IMR-90 (cell line): ENCODE measurements at regions not wholly inside any gene's neighbourhood (a gene's known extent, or its start where the extent isn't known, plus 50 kb on each side); places are given as distances from the start of the nearest gene placed in this dataset.
A peak's percentile ranks its signal among the peaks of the same experiment; 100 is the strongest.

Source experiments
- ATAC-seq: fragments of 200-7000 bp; cut with Tn5 transposase; 2 replicates; pipeline ENCODE4 v1.9.1; 2020; ENCODE audit warnings: low read depth, mild to moderate bottlenecking, moderate library complexity
- BruUV-seq: library from RNA; stranded (reverse); fragments of 400-500 nt; replicated peaks from 2 replicates; lab custom pipeline; 2021; lab: Mats Ljungman, UMichigan
- CTCF ChIA-PET: fragments of 300-600 bp; formaldehyde crosslinking; extraction: SDS; loops from one replicate; lab custom pipeline; 2021; ENCODE audit warnings: antibody characterized with exemption; lab: Yijun Ruan, JAX
- POLR2A ChIA-PET: fragments of 300-600 bp; sonication (Branson Sonifier 250); formaldehyde crosslinking; loops from one replicate; lab custom pipeline; 2022; ENCODE audit warnings: antibody characterized with exemption; ENCODE audit not compliant: unreplicated experiment; lab: Charles Lee
- DNase-seq: peaks from one replicate; pipeline ENCODE4 v3.0.0; 2013
- H2AFZ ChIP-seq: replicated peaks from 2 replicates; pipeline ENCODE3; 2013; ENCODE audit warnings: low read length, mild to moderate bottlenecking; ENCODE audit not compliant: poor library complexity
- H2AK5ac ChIP-seq: 2 replicates; pipeline ENCODE4 v1.6.1; 2013; ENCODE audit warnings: low read depth, low read length, inconsistent platforms
- H2AK9ac ChIP-seq: replicated peaks from 2 replicates; pipeline ENCODE3; 2013; ENCODE audit warnings: mild to moderate bottlenecking, low read depth, low read length, moderate library complexity; ENCODE audit not compliant: poor library complexity
- H2BK120ac ChIP-seq: 2 replicates; pipeline ENCODE4 v1.6.1; 2013; ENCODE audit warnings: low read depth, low read length, inconsistent platforms
- H2BK15ac ChIP-seq: 3 replicates; pipeline ENCODE4 v1.6.1; 2013; ENCODE audit warnings: low read depth, low read length, inconsistent platforms
- H2BK20ac ChIP-seq: 2 replicates; pipeline ENCODE4 v1.6.1; 2013; ENCODE audit warnings: low read depth, mild to moderate bottlenecking, inconsistent platforms, low read length, moderate library complexity
- H2BK5ac ChIP-seq: 2 replicates; pipeline ENCODE4 v1.6.1; 2013; ENCODE audit warnings: mild to moderate bottlenecking, low read depth, low read length, inconsistent platforms; ENCODE audit not compliant: poor library complexity, severe bottlenecking
- H3K14ac ChIP-seq: replicated peaks from 2 replicates; pipeline ENCODE4 v1.6.1; 2013; ENCODE audit warnings: low read depth, low read length, inconsistent platforms
- H3K18ac ChIP-seq: 2 replicates; pipeline ENCODE4 v1.6.1; 2013; ENCODE audit warnings: low read depth, low read length, control low read depth
- H3K23ac ChIP-seq: 2 replicates; pipeline ENCODE4 v1.6.1; 2013; ENCODE audit warnings: low read depth, low read length, inconsistent platforms
- H3K27ac ChIP-seq: 2 replicates; pipeline ENCODE4 v1.5.1; 2013; ENCODE audit warnings: mild to moderate bottlenecking, control low read depth, low read length; ENCODE audit not compliant: insufficient read depth
- H3K27me3 ChIP-seq: 2 replicates; pipeline ENCODE4 v1.6.1; 2013; ENCODE audit warnings: low read length; ENCODE audit not compliant: control insufficient read depth, insufficient read depth
- H3K36me3 ChIP-seq: 2 replicates; pipeline ENCODE4 v1.6.1; 2013; ENCODE audit warnings: low read length, mixed read lengths; ENCODE audit not compliant: control insufficient read depth, insufficient read depth
- H3K4ac ChIP-seq: 2 replicates; pipeline ENCODE4 v1.6.1; 2013; ENCODE audit warnings: low read depth, low read length, inconsistent platforms
- H3K4me1 ChIP-seq: 2 replicates; pipeline ENCODE4 v1.6.1; 2013; ENCODE audit warnings: low read length, mixed read lengths; ENCODE audit not compliant: control insufficient read depth, insufficient read depth
- H3K4me2 ChIP-seq: 2 replicates; pipeline ENCODE4 v1.6.1; 2013; ENCODE audit warnings: low read depth, mild to moderate bottlenecking, control low read depth, low read length, moderate library complexity
- H3K4me3 ChIP-seq: 2 replicates; pipeline ENCODE4 v1.5.1; 2013; ENCODE audit warnings: low read depth, mild to moderate bottlenecking, control low read depth, low read length, moderate library complexity; ENCODE audit not compliant: insufficient read depth
- H3K56ac ChIP-seq: 2 replicates; pipeline ENCODE4 v1.6.1; 2013; ENCODE audit warnings: low read length, inconsistent platforms; ENCODE audit not compliant: insufficient read depth; ENCODE audit errors: extremely low read depth
- H3K79me1 ChIP-seq, 2 experiments: 2 replicates each; pipeline ENCODE4 v1.6.1; 2013; ENCODE audit warnings: low read length in 2 of 2, inconsistent platforms in 1 of 2, low read depth in 1 of 2
- H3K9ac ChIP-seq: 2 replicates; pipeline ENCODE4 v1.6.1; 2013; ENCODE audit warnings: low read depth, low read length, control low read depth
- H3K9me1 ChIP-seq: 2 replicates; pipeline ENCODE4 v1.6.1; 2013; ENCODE audit warnings: low read length, inconsistent platforms; ENCODE audit not compliant: insufficient read depth
- H3K9me3 ChIP-seq: 2 replicates; pipeline ENCODE4 v1.6.1; 2013; ENCODE audit warnings: low read length; ENCODE audit not compliant: control insufficient read depth, insufficient read depth
- H4K20me1 ChIP-seq: 2 replicates; pipeline ENCODE4 v1.6.1; 2013; ENCODE audit warnings: low read length, inconsistent platforms; ENCODE audit not compliant: insufficient read depth
- H4K5ac ChIP-seq: 2 replicates; pipeline ENCODE4 v1.6.1; 2013; ENCODE audit warnings: mild to moderate bottlenecking, low read depth, low read length, control low read depth
- H4K8ac ChIP-seq, 2 experiments: 2 replicates each; pipeline ENCODE4 v1.6.1; 2013; ENCODE audit warnings: low read depth in 2 of 2, low read length in 2 of 2, control low read depth in 1 of 2, inconsistent platforms in 1 of 2
- H4K91ac ChIP-seq: 2 replicates; pipeline ENCODE4 v1.6.1; 2013; ENCODE audit warnings: low read depth, low read length, inconsistent platforms; ENCODE audit not compliant: insufficient read depth
- CEBPB ChIP-seq: IDR thresholded peaks from 2 replicates; pipeline ENCODE4 v1.6.1; 2012; ENCODE audit warnings: low read depth, low read length, improper control_type of control experiment
- SMC3 ChIP-seq: fragments of 150-350 bp; IDR thresholded peaks from 2 replicates; pipeline ENCODE4 v1.6.1; 2016; ENCODE audit warnings: low read depth, mild to moderate bottlenecking, antibody characterized with exemption, low read length, moderate library complexity
- WGBS, 2 experiments: methylation state at CpG; one replicate each; pipeline versions ENCODE4 v1.1.5 to v1.1.7; 2013; ENCODE audit warnings: missing lambda C conversion rate in 2 of 2; ENCODE audit not compliant: insufficient read length in 1 of 2; ENCODE audit errors: extremely low coverage in 2 of 2; 5-methylcytosine and 5-hydroxymethylcytosine counted together
- dilution Hi-C: fragments of 300-500 bp; cut with HindIII; formaldehyde crosslinking; loops from one replicate; pipeline ENCODE4 v1.14.3; 2018; ENCODE audit warnings: low sequenced_read_pairs; ENCODE audit not compliant: unreplicated experiment
- in situ Hi-C: fragments of 300-500 bp; cut with MboI; formaldehyde crosslinking; loops from 3 replicates; pipeline ENCODE4 v1.14.3; 2019; ENCODE audit warnings: low sequenced_read_pairs, inconsistent platforms, mixed read lengths
- intact Hi-C: fragments of 100-400 bp; cut with micrococcal nuclease; formaldehyde crosslinking; loops from 2 replicates; pipeline ENCODE4 v1.10.0; 2022
- TF ChIP-seq, protein P1 (sequence below): fragments of 150-350 bp; IDR thresholded peaks from 2 replicates; pipeline ENCODE4 v1.6.1; 2017; ENCODE audit warnings: mild to moderate bottlenecking, antibody characterized with exemption, low read length, low read depth

DNA sequence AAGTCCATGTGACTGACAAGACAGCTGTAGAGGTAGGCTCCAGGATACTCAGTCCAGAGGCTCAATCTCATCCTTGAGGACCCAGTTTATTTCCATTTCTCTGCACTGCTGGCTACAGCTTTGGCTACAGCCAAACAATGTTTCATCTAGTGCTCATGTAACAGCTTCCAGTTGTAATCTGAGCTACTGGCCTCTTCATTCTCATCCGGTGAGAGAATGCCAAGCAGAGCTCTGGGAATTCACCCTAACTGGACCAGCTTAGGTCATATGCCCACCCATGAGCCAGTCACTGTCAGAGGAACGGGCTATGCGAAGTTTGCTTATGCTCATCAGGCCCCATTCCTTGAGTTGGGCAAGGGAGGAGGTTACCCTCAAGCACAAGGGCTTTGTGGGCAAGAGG is 192.9 kb downstream of the EVX1 start:
- intact Hi-C loops (no loop called here), dilution Hi-C loops (no loop called here), in situ Hi-C loops (no loop called here)
- Histone ChIP-seq H4K20me1 (no peaks in the 10 kb centered on the region), H3K9ac (no peak overlapping the region), H3K4ac (no peak overlapping the region), H3K9me3 (no peaks in the 10 kb centered on the region), H3K4me3 (no peak overlapping the region), H3K9me1 (no peaks in the 10 kb centered on the region; the same call in 1 of the 2 replicates), H3K4me2 (no peak overlapping the region), H3K23ac (no peak overlapping the region), H4K91ac (no peak overlapping the region), H3K27ac (no peak overlapping the region), H2BK15ac (no peak overlapping the region), H3K56ac (no peak overlapping the region), H3K27me3 (peaks cover 9% of the 10 kb centered on the region), H2BK120ac (no peak overlapping the region), H4K8ac (no peak overlapping the region), H2AFZ (no peak overlapping the region), H3K4me1 (peaks cover 2% of the 10 kb centered on the region; the same call in 1 of the 2 replicates), H2BK5ac (no peak overlapping the region), H2AK5ac (no peak overlapping the region), H3K14ac (no peak overlapping the region), H2BK20ac (no peak overlapping the region), H3K79me1 (no peaks in the 10 kb centered on the region), H3K18ac (no peak overlapping the region), H4K5ac (no peak overlapping the region), H2AK9ac (no peak overlapping the region), H3K36me3 (no peaks in the 10 kb centered on the region)
- peak; percentile 64 for ATAC-seq
- peak; percentile 67 for DNase-seq
- CTCF ChIA-PET: no interaction called here
- POLR2A ChIA-PET: no interaction called here
- WGBS, 2 experiments: 50% methylated on average over 1 of the region's 3 CpGs; no CpG with 5 or more reads in 1 of the 2 experiments
- TF ChIP-seq, protein P1, sequence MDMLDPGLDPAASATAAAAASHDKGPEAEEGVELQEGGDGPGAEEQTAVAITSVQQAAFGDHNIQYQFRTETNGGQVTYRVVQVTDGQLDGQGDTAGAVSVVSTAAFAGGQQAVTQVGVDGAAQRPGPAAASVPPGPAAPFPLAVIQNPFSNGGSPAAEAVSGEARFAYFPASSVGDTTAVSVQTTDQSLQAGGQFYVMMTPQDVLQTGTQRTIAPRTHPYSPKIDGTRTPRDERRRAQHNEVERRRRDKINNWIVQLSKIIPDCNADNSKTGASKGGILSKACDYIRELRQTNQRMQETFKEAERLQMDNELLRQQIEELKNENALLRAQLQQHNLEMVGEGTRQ: peak; percentile 29; the same call in 1 of the 2 replicates
- TF ChIP-seq SMC3 (no peak), CEBPB (no peak)
- BruUV-seq: no TSS peak
